ENCODE measurements at regions not wholly inside any gene's neighbourhood (a gene's known extent, or its start where the extent isn't known, plus 50 kb on each side); places are given as distances from the start of the nearest gene placed in this dataset.

DNA sequence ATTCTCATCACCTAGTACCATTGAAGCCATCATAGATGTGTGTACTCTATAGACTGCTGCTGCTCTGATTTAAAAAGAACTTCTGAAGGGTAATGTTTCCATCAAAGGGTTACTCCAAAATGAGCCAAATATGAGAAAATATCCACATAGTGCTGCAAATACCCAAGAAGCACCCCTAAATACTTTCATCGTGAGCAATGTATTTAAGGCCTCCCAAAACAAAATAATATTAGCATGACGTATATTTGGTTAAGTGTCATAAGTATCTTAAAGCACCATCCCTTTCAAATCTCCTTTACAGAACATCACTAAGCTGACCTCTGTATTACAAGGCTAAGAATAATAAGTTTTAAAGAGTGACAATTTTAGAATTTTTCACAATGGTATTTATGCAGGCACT is 421.8 kb downstream of the MTRR start:
- no peak for TF ChIP-seq EZH2phosphoT487 (IDR thresholded peaks at IDR 0.05)
- TF ChIP-seq, protein P1, sequence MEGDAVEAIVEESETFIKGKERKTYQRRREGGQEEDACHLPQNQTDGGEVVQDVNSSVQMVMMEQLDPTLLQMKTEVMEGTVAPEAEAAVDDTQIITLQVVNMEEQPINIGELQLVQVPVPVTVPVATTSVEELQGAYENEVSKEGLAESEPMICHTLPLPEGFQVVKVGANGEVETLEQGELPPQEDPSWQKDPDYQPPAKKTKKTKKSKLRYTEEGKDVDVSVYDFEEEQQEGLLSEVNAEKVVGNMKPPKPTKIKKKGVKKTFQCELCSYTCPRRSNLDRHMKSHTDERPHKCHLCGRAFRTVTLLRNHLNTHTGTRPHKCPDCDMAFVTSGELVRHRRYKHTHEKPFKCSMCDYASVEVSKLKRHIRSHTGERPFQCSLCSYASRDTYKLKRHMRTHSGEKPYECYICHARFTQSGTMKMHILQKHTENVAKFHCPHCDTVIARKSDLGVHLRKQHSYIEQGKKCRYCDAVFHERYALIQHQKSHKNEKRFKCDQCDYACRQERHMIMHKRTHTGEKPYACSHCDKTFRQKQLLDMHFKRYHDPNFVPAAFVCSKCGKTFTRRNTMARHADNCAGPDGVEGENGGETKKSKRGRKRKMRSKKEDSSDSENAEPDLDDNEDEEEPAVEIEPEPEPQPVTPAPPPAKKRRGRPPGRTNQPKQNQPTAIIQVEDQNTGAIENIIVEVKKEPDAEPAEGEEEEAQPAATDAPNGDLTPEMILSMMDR (IDR thresholded peaks at IDR 0.05), result no peak
- TF ChIP-seq EZH2 (IDR thresholded peaks at IDR 0.05), result no peak
- H3K4me3 Mint-ChIP-seq, result no peak overlapping the region

DNA sequence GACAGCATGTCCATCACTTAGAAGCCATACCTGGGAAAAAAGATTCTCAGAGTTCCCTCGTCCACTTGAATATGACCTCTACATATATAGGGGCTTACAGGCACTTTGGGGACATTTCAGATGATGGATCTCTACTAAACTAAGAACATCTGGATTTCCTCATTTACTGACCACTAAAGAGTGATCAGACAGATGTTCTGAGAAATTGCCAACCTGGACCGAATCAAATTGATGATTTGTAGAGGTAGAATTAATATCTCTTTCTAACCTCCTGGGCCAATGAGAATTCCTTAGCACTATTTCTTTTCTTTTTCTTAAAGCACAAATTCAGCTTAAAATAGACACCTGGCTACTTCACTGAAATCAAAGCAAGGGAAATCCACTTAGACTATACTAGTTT is 422.7 kb downstream of the MTRR start:
- H3K36me3 Mint-ChIP-seq, result no peaks in the 10 kb centered on the region
- Histone ChIP-seq H3K27ac (no peak overlapping the region), H3F3A (ENCODE audit: low read depth) (no peaks in the 10 kb centered on the region), H3K27me3 (no peaks in the 10 kb centered on the region), H4K20me1 (ENCODE audit: low read depth) (no peaks in the 10 kb centered on the region), H3K4me2 (no peak overlapping the region), H3K4me3 (no peak overlapping the region), H2AFZ (replicated peaks) (no peak overlapping the region), H3K79me2 (ENCODE audit: low read depth) (no peaks in the 10 kb centered on the region), H3K9me3 (ENCODE audit: low read depth) (no peaks in the 10 kb centered on the region), H3K9ac (no peak overlapping the region), H3K36me3 (no peaks in the 10 kb centered on the region), H3K4me1 (no peaks in the 10 kb centered on the region)
- no peaks in the 10 kb centered on the region for H3K27me3 Mint-ChIP-seq (ENCODE audit: insufficient read depth, low read depth)
- TF ChIP-seq EZH2 (IDR thresholded peaks at IDR 0.05), result no peak
- no peak for TF ChIP-seq EZH2phosphoT487 (IDR thresholded peaks at IDR 0.05)
- TF ChIP-seq, protein P1 (IDR thresholded peaks at IDR 0.05), result no peak
- H3K4me1 Mint-ChIP-seq, result no peaks in the 10 kb centered on the region
- no peaks in the 10 kb centered on the region for H3K9me3 Mint-ChIP-seq
- H3K4me3 Mint-ChIP-seq, result no peak overlapping the region
- DNase-seq (ENCODE audit: low spot score), result no peak
- no peak overlapping the region for H3K27ac Mint-ChIP-seq

More for the DNA sequence above, 421.8 kb downstream of the MTRR start:
- Histone ChIP-seq H3K4me3 (no peak overlapping the region), H3K27ac (no peak overlapping the region), H3K9me3 (ENCODE audit: low read depth) (no peaks in the 10 kb centered on the region), H3K36me3 (no peaks in the 10 kb centered on the region), H4K20me1 (ENCODE audit: low read depth) (no peaks in the 10 kb centered on the region), H3K4me2 (no peak overlapping the region), H2AFZ (replicated peaks) (no peak overlapping the region), H3F3A (ENCODE audit: low read depth) (no peaks in the 10 kb centered on the region), H3K79me2 (ENCODE audit: low read depth) (no peaks in the 10 kb centered on the region), H3K9ac (no peak overlapping the region), H3K27me3 (no peaks in the 10 kb centered on the region), H3K4me1 (no peaks in the 10 kb centered on the region)
- no peak for DNase-seq (ENCODE audit: low spot score)
- H3K27ac Mint-ChIP-seq, result no peak overlapping the region
- H3K9me3 Mint-ChIP-seq, result no peaks in the 10 kb centered on the region
- no peaks in the 10 kb centered on the region for H3K4me1 Mint-ChIP-seq
- H3K27me3 Mint-ChIP-seq (ENCODE audit: insufficient read depth, low read depth), result peaks cover 2% of the 10 kb centered on the region
- H3K36me3 Mint-ChIP-seq, result no peaks in the 10 kb centered on the region

DNA sequence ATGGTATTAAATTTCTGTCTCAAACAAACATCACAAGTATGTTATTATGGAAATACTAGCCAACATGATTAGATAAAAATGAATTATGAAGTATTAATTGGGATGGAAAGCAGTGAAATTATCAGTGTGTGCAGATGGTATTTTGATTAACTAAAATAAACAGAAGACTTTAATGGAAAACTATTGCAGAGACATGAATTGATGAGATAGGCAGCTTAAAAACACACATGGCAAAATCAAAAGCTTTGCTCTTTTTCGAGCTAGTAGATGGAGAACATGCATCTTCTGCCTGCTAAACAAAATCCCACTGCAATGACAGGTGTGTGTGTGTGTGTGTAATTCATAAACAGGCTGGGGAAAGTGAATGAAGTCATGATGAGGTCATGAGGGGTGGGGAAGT is 426.2 kb downstream of the MTRR start:
- Mint-ChIP-seq H3K4me3 (no peak overlapping the region), H3K27ac (no peak overlapping the region), H3K4me1 (no peaks in the 10 kb centered on the region), H3K27me3 (ENCODE audit: insufficient read depth, low read depth) (no peaks in the 10 kb centered on the region), H3K36me3 (no peaks in the 10 kb centered on the region), H3K9me3 (no peaks in the 10 kb centered on the region)
- Histone ChIP-seq H3K4me1 (no peaks in the 10 kb centered on the region), H3F3A (ENCODE audit: low read depth) (no peaks in the 10 kb centered on the region), H3K79me2 (ENCODE audit: low read depth) (no peaks in the 10 kb centered on the region), H3K27me3 (no peaks in the 10 kb centered on the region), H3K36me3 (no peaks in the 10 kb centered on the region), H3K4me3 (no peak overlapping the region), H3K9me3 (ENCODE audit: low read depth) (no peaks in the 10 kb centered on the region), H3K27ac (no peak overlapping the region), H2AFZ (replicated peaks) (no peak overlapping the region), H3K9ac (no peak overlapping the region), H4K20me1 (ENCODE audit: low read depth) (no peaks in the 10 kb centered on the region), H3K4me2 (no peak overlapping the region)
- TF ChIP-seq, protein P1 (IDR thresholded peaks at IDR 0.05), result no peak
- no peak for TF ChIP-seq EZH2phosphoT487 (IDR thresholded peaks at IDR 0.05)
- TF ChIP-seq EZH2 (IDR thresholded peaks at IDR 0.05), result no peak
- no peak for DNase-seq (ENCODE audit: low spot score)
